DND-41 (cell line): ENCODE measurements at regions not wholly inside any gene's neighbourhood (a gene's known extent, or its start where the extent isn't known, plus 50 kb on each side); places are given as distances from the start of the nearest gene placed in this dataset.

Experiments
- ATAC-seq: fragments of 200-7000 bp; cut with Tn5 transposase; 3 replicates; pipeline ENCODE4 v1.9.1; 2021; ENCODE audit warnings: low read depth; ENCODE audit not compliant: insufficient read depth
- DNase-seq: peaks from one replicate; pipeline ENCODE4 v3.0.0-alpha.2; 2020
- H2AFZ ChIP-seq: 2 replicates; pipeline ENCODE4 v1.6.0; 2012; ENCODE audit warnings: low read depth, low read length
- H3K27ac ChIP-seq: 2 replicates; pipeline ENCODE4 v1.5.1; 2012; ENCODE audit warnings: low read length, inconsistent platforms
- H3K27me3 ChIP-seq: fragments of 200-600 bp; sonication (generic); 2 replicates; pipeline ENCODE4 v1.6.0; 2012; ENCODE audit warnings: low read length, mild to moderate bottlenecking, inconsistent platforms; ENCODE audit not compliant: insufficient read depth, poor library complexity
- H3K36me3 ChIP-seq: 2 replicates; pipeline ENCODE4 v1.5.1; 2012; ENCODE audit warnings: low read length, inconsistent platforms; ENCODE audit not compliant: insufficient read depth
- H3K4me1 ChIP-seq: 2 replicates; pipeline ENCODE4 v1.5.1; 2012; ENCODE audit warnings: mild to moderate bottlenecking, low read length; ENCODE audit not compliant: insufficient read depth
- H3K4me2 ChIP-seq: 2 replicates; pipeline ENCODE4 v1.6.0; 2012; ENCODE audit warnings: mild to moderate bottlenecking, moderate library complexity, low read length, inconsistent platforms; ENCODE audit not compliant: insufficient read depth
- H3K4me3 ChIP-seq, 2 experiments: fragments of 200-600 bp in 1 of 2; shearing (Covaris generic) in 1 of 2; 2 replicates each; pipeline ENCODE4 v1.5.1; 2012 to 2016; ENCODE audit warnings: inconsistent platforms in 2 of 2, low read length in 2 of 2, mild to moderate bottlenecking in 2 of 2, low read depth in 1 of 2, moderate library complexity in 1 of 2
- H3K79me2 ChIP-seq: 2 replicates; pipeline ENCODE4 v1.6.0; 2012; ENCODE audit warnings: low read length, inconsistent platforms; ENCODE audit not compliant: insufficient read depth
- H3K9ac ChIP-seq: 2 replicates; pipeline ENCODE4 v1.6.0; 2012; ENCODE audit warnings: low read depth, mild to moderate bottlenecking, inconsistent platforms, low read length, moderate library complexity
- H3K9me3 ChIP-seq: 2 replicates; pipeline ENCODE4 v1.5.1; 2012; ENCODE audit warnings: low read length, moderate library complexity, mild to moderate bottlenecking, inconsistent platforms; ENCODE audit not compliant: insufficient read depth, severe bottlenecking
- H4K20me1 ChIP-seq: 2 replicates; pipeline ENCODE4 v1.6.0; 2012; ENCODE audit warnings: low read length; ENCODE audit not compliant: insufficient read depth
- EZH2 ChIP-seq: IDR thresholded peaks from 3 replicates; pipeline ENCODE4 v1.6.1; 2012; ENCODE audit warnings: borderline replicate concordance, low read depth, mild to moderate bottlenecking, moderate library complexity, low read length, inconsistent platforms; ENCODE audit not compliant: severe bottlenecking
- TF ChIP-seq, protein P1 (sequence below): IDR thresholded peaks from 2 replicates; pipeline ENCODE4 v1.5.1; 2012; ENCODE audit warnings: borderline replicate concordance, low read length, moderate library complexity, mild to moderate bottlenecking; ENCODE audit not compliant: poor library complexity, severe bottlenecking; ENCODE audit errors: extremely low read depth

DNA sequence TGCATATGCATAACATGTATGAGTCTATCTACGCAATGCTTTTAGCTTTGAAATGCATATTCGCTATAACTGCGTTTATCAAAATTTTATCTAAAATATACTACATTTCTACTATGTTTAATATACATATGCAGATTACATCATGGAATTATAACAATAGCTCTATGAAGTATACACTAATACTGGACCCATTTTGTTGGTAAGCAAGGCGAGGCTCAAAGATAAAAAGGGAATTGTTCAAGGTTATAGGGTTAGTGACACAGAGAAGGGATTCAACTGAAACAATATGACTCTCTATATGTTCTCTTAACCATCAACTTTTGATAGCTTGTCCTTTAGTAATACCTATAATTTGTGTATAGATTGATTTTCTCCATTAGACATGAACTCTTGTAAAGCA lies 60.9 kb upstream of the SMIM36 start:
- Histone ChIP-seq H3K9me3 (no peaks in the 10 kb centered on the region), H3K9ac (no peak overlapping the region), H3K4me3 (no peak overlapping the region), H3K4me1 (peaks cover 18% of the 10 kb centered on the region), H4K20me1 (no peaks in the 10 kb centered on the region), H2AFZ (no peak overlapping the region), H3K79me2 (no peaks in the 10 kb centered on the region), H3K27me3 (peaks cover 3% of the 10 kb centered on the region), H3K4me2 (no peak overlapping the region), H3K27ac (no peak overlapping the region), H3K36me3 (no peaks in the 10 kb centered on the region)
- TF ChIP-seq EZH2, result no peak
- TF ChIP-seq, protein P1, sequence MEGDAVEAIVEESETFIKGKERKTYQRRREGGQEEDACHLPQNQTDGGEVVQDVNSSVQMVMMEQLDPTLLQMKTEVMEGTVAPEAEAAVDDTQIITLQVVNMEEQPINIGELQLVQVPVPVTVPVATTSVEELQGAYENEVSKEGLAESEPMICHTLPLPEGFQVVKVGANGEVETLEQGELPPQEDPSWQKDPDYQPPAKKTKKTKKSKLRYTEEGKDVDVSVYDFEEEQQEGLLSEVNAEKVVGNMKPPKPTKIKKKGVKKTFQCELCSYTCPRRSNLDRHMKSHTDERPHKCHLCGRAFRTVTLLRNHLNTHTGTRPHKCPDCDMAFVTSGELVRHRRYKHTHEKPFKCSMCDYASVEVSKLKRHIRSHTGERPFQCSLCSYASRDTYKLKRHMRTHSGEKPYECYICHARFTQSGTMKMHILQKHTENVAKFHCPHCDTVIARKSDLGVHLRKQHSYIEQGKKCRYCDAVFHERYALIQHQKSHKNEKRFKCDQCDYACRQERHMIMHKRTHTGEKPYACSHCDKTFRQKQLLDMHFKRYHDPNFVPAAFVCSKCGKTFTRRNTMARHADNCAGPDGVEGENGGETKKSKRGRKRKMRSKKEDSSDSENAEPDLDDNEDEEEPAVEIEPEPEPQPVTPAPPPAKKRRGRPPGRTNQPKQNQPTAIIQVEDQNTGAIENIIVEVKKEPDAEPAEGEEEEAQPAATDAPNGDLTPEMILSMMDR, result no peak
- DNase-seq, result no peak
- ATAC-seq, result no peak

DNA sequence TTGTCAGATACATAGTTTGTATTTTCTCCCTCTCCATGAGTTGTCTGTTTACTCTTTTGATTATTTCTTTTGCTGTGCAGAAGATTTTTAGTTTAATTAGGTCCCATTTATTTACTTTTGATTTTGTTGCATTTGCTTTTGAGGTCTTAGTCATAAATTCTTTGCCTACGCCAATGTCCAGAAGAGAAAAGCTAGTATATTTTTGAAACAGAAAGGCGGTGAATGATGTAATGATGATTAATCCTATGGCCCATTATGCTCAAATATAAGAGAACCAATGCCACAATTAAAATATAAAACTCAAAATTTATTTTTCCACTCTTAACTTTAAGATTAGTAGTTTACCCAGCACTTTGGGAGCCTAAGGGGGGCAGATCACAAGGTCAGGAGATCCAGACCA lies 59.8 kb upstream of the SMIM36 start:
- Histone ChIP-seq H3K27me3 (peaks cover 3% of the 10 kb centered on the region), H3K36me3 (no peaks in the 10 kb centered on the region), H3K9me3 (no peaks in the 10 kb centered on the region), H3K4me1 (peaks cover 13% of the 10 kb centered on the region), H3K4me3 (no peak overlapping the region), H3K9ac (no peak overlapping the region), H2AFZ (no peak overlapping the region), H3K27ac (no peak overlapping the region), H3K79me2 (no peaks in the 10 kb centered on the region), H3K4me2 (no peak overlapping the region), H4K20me1 (no peaks in the 10 kb centered on the region)
- DNase-seq, result no peak
- no peak for ATAC-seq
- TF ChIP-seq, protein P1, result no peak
- no peak for TF ChIP-seq EZH2

DNA sequence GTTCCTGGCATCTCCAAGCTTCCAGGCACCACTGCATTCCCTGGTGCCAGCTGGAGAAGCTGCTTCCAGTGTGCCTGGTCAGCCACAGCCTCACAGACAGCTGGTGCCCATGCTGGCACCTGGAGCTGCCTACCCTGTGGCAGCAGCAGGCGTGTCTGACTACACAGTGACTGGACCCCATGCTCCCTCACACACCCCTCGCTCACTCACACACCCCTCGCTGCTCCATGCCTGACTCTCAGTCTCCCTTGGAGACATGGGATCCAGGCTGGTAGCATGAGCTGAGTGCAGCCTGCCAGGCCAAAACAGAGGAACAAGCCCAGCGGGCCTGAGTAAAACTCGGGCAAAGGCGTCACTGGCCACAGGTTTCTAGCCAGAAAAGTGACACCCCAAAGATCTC lies 59.1 kb upstream of the SMIM36 start:
- H3K36me3 ChIP-seq, result no peaks in the 10 kb centered on the region
- peaks cover 3% of the 10 kb centered on the region for H3K27me3 ChIP-seq
- no peak for DNase-seq
- no peaks in the 10 kb centered on the region for H3K79me2 ChIP-seq
- H2AFZ ChIP-seq, result no peak overlapping the region
- TF ChIP-seq, protein P1, result no peak
- TF ChIP-seq EZH2, result no peak
- no peak for ATAC-seq
- H4K20me1 ChIP-seq, result no peaks in the 10 kb centered on the region
- H3K9me3 ChIP-seq, result no peaks in the 10 kb centered on the region
- H3K4me1 ChIP-seq, result peaks cover 13% of the 10 kb centered on the region
- no peak overlapping the region for H3K27ac ChIP-seq
- no peak overlapping the region for H3K4me2 ChIP-seq
- H3K4me3 ChIP-seq, result no peak overlapping the region
- no peak overlapping the region for H3K9ac ChIP-seq
